Epithelial cell of proximal tubule (primary cell): ENCODE measurements at regions not wholly inside any gene's neighbourhood (a gene's known extent, or its start where the extent isn't known, plus 50 kb on each side); places are given as distances from the start of the nearest gene placed in this dataset.

ENCODE experiments used
- DNase-seq: peaks from one replicate; pipeline ENCODE4 v3.0.0-alpha.2; 2011; ENCODE audit warnings: low read depth
- H3K4me3 ChIP-seq: 2 replicates; pipeline ENCODE4 v1.5.1; 2011; ENCODE audit warnings: low read depth, mild to moderate bottlenecking, low read length
- TF ChIP-seq, protein P1 (sequence below): conservative IDR thresholded peaks from 2 replicates; pipeline ENCODE4 v1.5.1; 2012; ENCODE audit warnings: low read depth, mild to moderate bottlenecking, low read length

- TF ChIP-seq, protein P1, sequence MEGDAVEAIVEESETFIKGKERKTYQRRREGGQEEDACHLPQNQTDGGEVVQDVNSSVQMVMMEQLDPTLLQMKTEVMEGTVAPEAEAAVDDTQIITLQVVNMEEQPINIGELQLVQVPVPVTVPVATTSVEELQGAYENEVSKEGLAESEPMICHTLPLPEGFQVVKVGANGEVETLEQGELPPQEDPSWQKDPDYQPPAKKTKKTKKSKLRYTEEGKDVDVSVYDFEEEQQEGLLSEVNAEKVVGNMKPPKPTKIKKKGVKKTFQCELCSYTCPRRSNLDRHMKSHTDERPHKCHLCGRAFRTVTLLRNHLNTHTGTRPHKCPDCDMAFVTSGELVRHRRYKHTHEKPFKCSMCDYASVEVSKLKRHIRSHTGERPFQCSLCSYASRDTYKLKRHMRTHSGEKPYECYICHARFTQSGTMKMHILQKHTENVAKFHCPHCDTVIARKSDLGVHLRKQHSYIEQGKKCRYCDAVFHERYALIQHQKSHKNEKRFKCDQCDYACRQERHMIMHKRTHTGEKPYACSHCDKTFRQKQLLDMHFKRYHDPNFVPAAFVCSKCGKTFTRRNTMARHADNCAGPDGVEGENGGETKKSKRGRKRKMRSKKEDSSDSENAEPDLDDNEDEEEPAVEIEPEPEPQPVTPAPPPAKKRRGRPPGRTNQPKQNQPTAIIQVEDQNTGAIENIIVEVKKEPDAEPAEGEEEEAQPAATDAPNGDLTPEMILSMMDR: no peak
- no peak overlapping the region for H3K4me3 ChIP-seq
Observed at GRCh38 chr10:120076996-120077706, 184.6 kb downstream of the SEC23IP start.

GRCh38 chr10:120077707-120078492 lies 185.4 kb downstream of the SEC23IP start:
- no peak overlapping the region for H3K4me3 ChIP-seq
- TF ChIP-seq, protein P1: no peak
- DNase-seq: no peak

More at GRCh38 chr10:120076996-120077706, 184.6 kb downstream of the SEC23IP start:
- DNase-seq: no peak

DNA sequence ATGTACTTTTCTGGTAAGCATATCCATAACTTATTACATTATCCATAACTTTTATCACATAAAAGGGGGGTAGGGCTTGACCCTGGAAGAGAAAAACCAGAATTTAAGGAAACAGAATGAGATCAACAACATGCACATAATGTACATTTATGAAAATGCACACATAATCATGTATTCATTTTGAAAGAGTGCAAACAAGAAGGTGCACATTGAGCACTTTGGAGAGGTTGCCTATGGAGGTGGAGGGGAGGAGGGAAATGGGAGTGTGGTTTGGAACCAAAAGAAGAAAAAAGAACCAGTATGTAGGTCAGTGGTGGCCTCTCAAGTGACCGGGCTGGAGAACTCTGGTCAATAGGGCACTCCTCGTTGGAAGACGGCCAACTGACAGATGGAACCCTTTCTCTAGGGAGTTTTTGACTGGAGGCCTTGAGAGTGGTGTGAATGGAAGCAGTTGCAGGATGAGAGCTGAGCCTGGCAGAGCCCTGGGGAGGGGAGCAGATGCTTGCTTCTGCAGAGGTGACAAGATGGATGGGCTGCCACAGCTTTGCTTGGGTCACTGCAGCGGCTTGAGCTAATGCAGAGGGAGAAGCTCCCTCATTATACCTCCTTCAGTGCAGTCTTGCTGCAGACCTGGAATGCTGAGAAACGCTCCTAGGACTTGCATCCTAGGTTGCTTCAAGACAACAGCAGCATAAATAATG lies 192.7 kb downstream of the SEC23IP start:
- DNase-seq: no peak
- TF ChIP-seq, protein P1: no peak
- no peak overlapping the region for H3K4me3 ChIP-seq

GRCh38 chr10:120086066-120086465 lies 193.5 kb downstream of the SEC23IP start:
- DNase-seq: no peak
- H3K4me3 ChIP-seq: no peak overlapping the region
- TF ChIP-seq, protein P1: no peak

- H3K4me3 ChIP-seq: no peak overlapping the region
- TF ChIP-seq, protein P1: no peak
- no peak for DNase-seq
Observed at GRCh38 chr10:120087109-120087508, 194.6 kb downstream of the SEC23IP start.

GRCh38 chr10:120095875-120096274 lies 203.3 kb downstream of the SEC23IP start:
- no peak for DNase-seq
- no peak overlapping the region for H3K4me3 ChIP-seq
- TF ChIP-seq, protein P1: no peak
